GM12872 (cell line): ENCODE measurements at regions not wholly inside any gene's neighbourhood (a gene's known extent, or its start where the extent isn't known, plus 50 kb on each side); places are given as distances from the start of the nearest gene placed in this dataset.

Experiments used
- TF ChIP-seq, protein P1 (sequence below): IDR thresholded peaks from 3 replicates; pipeline ENCODE4 v1.5.1; 2011; ENCODE audit warnings: low read depth, mild to moderate bottlenecking, low read length, moderate library complexity; ENCODE audit not compliant: insufficient read depth

DNA sequence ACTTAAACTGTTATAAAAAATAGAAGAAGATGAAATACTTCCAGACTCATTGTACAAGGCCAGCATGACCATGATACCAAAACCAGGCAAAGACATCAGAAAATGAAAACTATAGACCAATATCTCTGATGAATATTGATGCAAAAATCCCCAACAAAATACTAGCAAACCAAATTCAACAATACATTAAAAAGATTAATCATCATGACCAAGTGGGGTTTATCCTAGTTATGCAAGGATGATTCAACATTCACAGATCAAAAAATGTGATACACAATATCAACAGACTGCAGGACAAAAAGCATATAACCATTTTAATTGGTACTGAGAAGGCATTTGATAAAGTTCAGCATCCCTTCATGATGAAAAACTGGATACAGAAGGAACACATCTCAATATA is 824.5 kb upstream of the RAG2 start:
- TF ChIP-seq, protein P1, sequence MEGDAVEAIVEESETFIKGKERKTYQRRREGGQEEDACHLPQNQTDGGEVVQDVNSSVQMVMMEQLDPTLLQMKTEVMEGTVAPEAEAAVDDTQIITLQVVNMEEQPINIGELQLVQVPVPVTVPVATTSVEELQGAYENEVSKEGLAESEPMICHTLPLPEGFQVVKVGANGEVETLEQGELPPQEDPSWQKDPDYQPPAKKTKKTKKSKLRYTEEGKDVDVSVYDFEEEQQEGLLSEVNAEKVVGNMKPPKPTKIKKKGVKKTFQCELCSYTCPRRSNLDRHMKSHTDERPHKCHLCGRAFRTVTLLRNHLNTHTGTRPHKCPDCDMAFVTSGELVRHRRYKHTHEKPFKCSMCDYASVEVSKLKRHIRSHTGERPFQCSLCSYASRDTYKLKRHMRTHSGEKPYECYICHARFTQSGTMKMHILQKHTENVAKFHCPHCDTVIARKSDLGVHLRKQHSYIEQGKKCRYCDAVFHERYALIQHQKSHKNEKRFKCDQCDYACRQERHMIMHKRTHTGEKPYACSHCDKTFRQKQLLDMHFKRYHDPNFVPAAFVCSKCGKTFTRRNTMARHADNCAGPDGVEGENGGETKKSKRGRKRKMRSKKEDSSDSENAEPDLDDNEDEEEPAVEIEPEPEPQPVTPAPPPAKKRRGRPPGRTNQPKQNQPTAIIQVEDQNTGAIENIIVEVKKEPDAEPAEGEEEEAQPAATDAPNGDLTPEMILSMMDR: no peak

DNA sequence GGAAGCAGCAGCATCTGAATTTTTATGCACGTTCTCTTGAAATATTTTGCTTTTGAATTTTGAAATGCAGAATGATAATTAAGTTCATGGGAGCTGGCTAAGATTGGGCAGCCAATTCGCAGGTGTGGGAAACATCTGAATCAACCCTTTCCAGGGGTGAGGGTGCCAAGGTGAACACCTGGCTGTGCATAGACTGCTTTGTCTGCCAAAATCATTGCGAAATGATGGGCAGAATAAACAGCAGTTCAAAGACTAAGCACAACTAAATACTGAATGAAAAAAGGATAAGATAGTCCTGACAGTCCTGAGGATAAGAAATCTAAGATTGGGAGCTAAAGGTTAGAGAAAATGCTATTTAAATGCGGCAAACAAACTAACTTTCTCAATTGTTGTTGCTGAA is 813.3 kb upstream of the RAG2 start:
- TF ChIP-seq, protein P1: no peak

DNA sequence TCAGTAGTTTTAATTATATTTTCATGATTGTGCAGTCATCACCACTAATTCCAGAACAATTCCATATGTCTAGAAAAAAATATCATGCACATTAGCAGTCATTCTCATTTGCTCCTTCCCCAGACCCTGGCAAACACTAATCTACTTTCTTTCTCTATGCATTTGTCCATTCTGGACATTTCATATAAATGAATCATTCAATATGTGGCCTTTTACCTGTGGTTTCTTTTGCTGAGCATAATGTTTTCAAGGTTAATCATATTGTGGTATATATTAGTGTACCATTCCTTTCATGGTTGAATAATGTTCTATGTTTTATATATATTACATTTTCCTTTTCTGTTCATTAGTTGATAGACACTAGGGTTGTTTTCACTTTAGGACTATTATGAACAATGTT is 811.1 kb upstream of the RAG2 start:
- TF ChIP-seq, protein P1: no peak

DNA sequence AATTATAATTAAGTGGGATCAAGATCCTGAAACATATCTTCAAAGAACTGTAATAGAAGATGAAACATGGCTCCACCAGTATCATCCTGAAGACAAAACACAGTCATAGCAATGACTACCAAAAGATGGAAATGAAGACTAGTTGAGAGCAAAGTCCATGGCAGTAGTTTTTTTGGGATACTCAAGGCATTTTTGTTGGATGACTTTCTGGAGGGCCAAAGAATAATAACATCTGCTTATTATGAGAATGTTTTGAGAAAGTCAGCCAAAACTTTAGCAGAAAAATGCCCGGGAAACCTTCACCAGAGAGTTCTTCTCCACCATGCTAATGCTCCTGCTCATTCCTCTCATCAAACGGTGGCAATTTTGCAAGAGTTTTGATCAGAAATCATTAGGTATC is 809.4 kb upstream of the RAG2 start:
- TF ChIP-seq, protein P1: no peak

DNA sequence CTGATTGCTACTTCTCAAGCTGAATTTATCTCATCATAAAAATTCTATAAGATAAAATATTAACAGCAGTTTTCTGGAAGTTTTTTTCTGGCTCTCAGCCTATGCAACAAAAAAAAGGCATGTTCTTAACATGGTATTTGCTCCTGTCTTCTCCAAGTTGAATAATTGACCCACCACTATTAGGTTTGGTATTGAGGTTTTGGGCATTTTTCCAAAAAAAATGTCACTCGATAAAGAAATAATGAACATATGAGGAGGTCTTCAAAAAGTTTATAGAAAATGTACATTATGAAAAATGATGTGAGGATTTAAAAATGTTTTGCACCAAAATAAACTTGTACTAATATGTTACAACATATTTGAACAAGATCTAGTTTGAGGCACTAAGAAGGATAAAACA is 808.6 kb upstream of the RAG2 start:
- TF ChIP-seq, protein P1: no peak

DNA sequence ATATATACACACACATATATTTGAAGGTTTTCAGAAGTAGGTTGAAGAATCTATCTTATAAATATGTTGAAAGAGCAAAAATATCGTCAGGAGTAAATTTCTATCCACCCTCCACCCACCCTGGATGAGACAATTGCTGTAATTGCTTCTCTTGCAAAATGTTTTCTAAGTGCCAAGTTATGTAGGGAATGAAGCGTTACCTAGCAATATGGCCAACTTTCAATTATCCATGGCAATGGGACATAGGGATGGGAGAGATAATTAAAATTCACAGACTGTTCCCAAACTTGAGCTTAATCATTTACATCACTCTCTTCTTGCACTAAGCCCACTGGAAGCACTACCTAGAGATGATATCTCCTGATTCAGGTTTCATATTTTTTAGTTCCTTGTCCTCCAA is 806.2 kb upstream of the RAG2 start:
- TF ChIP-seq, protein P1: no peak

DNA sequence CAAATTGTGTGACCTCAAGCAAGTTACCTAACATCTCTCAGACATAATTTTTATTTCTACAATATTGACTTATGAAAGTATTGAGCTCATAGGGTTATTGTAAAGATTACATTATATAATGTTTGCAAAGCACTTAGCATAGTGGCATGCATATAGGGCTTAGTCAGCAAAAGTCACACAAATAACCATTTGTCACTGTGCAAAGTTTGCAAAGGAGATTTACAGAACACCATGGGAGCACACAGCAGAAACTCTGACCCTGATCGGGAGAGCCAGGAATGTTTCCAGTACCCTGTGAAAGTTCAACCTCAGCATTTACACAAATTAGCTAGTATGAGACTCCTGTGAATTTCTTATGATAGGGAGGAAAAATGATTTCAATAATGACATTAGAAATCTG is 804.6 kb upstream of the RAG2 start:
- TF ChIP-seq, protein P1: no peak
